ENCODE measurements at regions not wholly inside any gene's neighbourhood (a gene's known extent, or its start where the extent isn't known, plus 50 kb on each side); places are given as distances from the start of the nearest gene placed in this dataset.
"Not testable (repeated sequence)": the region's sequence is repeated elsewhere in the genome, so short reads cannot be mapped to it uniquely, and the experiment has no call there.

DNA sequence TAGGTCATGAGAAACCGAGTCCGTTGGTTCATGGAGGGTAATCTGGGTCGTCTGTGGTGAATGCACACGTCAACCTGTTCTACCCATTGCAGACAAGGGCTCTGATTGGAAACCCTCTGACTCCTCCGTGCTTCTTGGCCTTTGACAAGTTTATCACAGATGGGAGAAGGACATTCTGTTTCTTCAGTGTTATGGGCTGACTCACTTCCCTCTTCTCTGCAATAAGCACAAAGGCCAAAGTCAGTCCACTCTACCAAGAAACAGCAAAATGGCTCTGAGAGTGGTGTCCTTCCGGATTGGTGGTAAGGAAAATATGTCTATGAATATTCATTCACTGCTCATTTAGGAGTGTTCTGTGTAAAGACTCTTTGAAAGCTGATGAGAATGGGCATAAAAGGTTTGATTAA is 89.3 kb downstream of the FEM1C start:
- H3K36me3 Mint-ChIP-seq: no peaks in the 10 kb centered on the region

DNA sequence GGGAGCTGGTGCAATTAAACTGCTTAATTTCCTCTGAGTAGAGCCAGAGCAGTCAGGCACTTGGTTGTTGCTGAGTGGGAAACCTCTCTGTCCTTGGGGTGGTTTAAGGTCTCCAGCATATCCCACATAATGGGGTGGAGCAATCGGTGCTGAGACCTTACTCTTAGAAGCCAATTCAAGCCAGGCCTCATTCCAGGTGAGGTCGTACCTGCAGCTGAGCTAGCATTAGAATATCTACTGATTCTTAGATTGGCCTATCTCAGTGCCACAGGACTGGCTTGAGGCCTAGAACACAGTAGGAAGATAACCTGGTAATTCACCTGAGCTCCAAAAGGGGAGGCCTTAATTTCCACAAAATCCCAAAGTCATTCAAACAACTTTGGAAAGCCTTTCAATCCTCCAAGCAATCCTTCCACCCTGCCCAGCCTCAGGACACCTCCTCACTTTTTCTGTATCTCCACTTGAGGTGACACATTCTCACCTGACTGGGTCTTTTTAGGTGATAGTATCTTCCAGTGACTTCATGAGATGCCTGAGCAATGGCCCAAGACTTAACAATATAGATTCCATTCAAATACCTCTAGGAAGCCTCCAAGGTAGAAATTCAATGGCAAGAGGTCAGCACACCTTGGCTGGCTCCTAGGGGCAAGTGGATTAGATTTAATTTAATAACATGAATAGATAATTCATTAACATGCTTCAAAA is 91.0 kb downstream of the FEM1C start:
- Mint-ChIP-seq H3K4me1 (no peaks in the 10 kb centered on the region), H3K4me3 (no peak overlapping the region), H3K9me3 (peaks cover 0 to 2% (median 0%) of the 10 kb centered on the region in 9 donors), H3K36me3 (no peaks in the 10 kb centered on the region), H3K27ac (no peak overlapping the region), H3K27me3 (peaks cover 3 to 12% (median 9%) of the 10 kb centered on the region in 5 donors)
- DNase-seq (no peak), ATAC-seq (no peak)
- POLR2A ChIA-PET: no interaction called here

More for the DNA sequence above, 89.3 kb downstream of the FEM1C start:
- ATAC-seq (no peak), DNase-seq (no peak)
- Mint-ChIP-seq H3K4me1 (no peaks in the 10 kb centered on the region), H3K4me3 (no peak overlapping the region), H3K9me3 (no peaks in the 10 kb centered on the region), H3K27ac (no peak overlapping the region), H3K27me3 (peaks cover 3 to 12% (median 9%) of the 10 kb centered on the region in 5 donors)
- POLR2A ChIA-PET: no interaction called here

GRCh38 chr5:115452536-115453235 is 91.9 kb downstream of the FEM1C start:
- DNase-seq (no peak), ATAC-seq (no peak)
- Mint-ChIP-seq H3K4me3 (no peak overlapping the region), H3K4me1 (no peaks in the 10 kb centered on the region), H3K27ac (no peak overlapping the region), H3K27me3 (peaks cover 3 to 12% (median 9%) of the 10 kb centered on the region in 5 donors), H3K36me3 (no peaks in the 10 kb centered on the region), H3K9me3 (peaks cover 0 to 2% (median 0%) of the 10 kb centered on the region in 9 donors)
- POLR2A ChIA-PET: no interaction called here

- Mint-ChIP-seq H3K4me1 (no peaks in the 10 kb centered on the region), H3K9me3 (peaks cover 0 to 2% (median 0%) of the 10 kb centered on the region in 9 donors), H3K36me3 (no peaks in the 10 kb centered on the region), H3K27ac (no peak overlapping the region), H3K27me3 (peaks cover 3 to 12% (median 9%) of the 10 kb centered on the region in 5 donors), H3K4me3 (no peak overlapping the region)
- POLR2A ChIA-PET: no interaction called here
- DNase-seq: no peak
- no peak for ATAC-seq
Measured at GRCh38 chr5:115452083-115452482, 92.5 kb downstream of the FEM1C start.

- no peaks in the 10 kb centered on the region for H3K36me3 Mint-ChIP-seq
- no peak overlapping the region for H3K27ac Mint-ChIP-seq
- no peak overlapping the region for H3K4me3 Mint-ChIP-seq
- H3K4me1 Mint-ChIP-seq: no peaks in the 10 kb centered on the region
- peaks cover 0 to 13% (median 1%) of the 10 kb centered on the region in 5 donors for H3K27me3 Mint-ChIP-seq
- DNase-seq (no peak), ATAC-seq (no peak)
- POLR2A ChIA-PET: no interaction called here
- H3K9me3 Mint-ChIP-seq: peaks cover 0 to 4% (median 0%) of the 10 kb centered on the region in 9 donors
Measured at GRCh38 chr5:115450741-115451140, 93.8 kb downstream of the FEM1C start.

GRCh38 chr5:115448630-115449029 is 95.9 kb downstream of the FEM1C start:
- H3K36me3 Mint-ChIP-seq, H3K27ac Mint-ChIP-seq, POLR2A ChIA-PET, H3K4me1 Mint-ChIP-seq, H3K4me3 Mint-ChIP-seq, ATAC-seq, H3K9me3 Mint-ChIP-seq, DNase-seq: not testable (repeated sequence)
- H3K27me3 Mint-ChIP-seq: peaks cover 3 to 15% (median 8%) of the 10 kb centered on the region in 5 donors

DNA sequence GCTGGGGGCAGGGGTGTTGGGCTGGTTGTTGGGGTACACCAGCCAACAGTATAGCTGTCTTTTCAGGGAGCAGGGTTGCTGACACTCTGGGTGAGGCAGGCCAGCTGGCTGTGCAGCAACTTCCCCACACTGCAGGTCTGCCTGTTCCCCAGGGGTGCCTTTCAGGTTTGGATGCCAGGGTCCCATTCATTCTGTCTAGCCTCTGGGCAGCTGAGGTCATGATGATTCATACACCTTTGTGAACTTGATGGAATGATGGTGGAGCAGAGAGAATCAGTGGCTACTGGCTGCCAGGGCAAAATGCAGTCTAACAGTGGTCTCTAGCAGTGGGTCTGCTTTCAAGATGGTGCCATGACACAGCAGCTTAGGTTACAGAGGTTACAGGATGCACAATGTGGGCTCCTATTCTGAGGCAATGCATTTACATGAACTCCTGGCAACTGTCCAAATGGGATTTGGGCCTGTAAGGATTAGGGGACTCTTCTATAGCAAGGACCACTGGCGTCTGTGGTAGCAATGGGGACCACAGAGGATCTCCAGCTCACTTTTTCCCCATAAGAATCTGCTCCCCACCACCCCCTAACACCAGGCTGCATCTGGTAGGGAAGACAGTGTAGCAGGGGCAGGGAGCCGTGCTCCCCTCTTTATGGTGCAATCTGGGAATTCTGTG is 103.7 kb downstream of the FEM1C start:
- no peaks in the 10 kb centered on the region for H3K4me1 Mint-ChIP-seq
- POLR2A ChIA-PET: no interaction called here
- H3K27me3 Mint-ChIP-seq: peaks cover 13 to 38% (median 26%) of the 10 kb centered on the region in 5 donors
- no peak overlapping the region for H3K4me3 Mint-ChIP-seq
- H3K36me3 Mint-ChIP-seq: peaks cover 0 to 25% (median 2%) of the 10 kb centered on the region in 3 donors
- ATAC-seq (no peak), DNase-seq (no peak)
- H3K9me3 Mint-ChIP-seq: peaks cover 2 to 43% (median 25%) of the 10 kb centered on the region in 9 donors
- H3K27ac Mint-ChIP-seq: no peak overlapping the region

- POLR2A ChIA-PET: no interaction called here
- ATAC-seq: no peak
- H3K36me3 Mint-ChIP-seq: peaks cover 0 to 25% (median 2%) of the 10 kb centered on the region in 3 donors
- no peak overlapping the region for H3K4me3 Mint-ChIP-seq
- H3K27ac Mint-ChIP-seq: no peak overlapping the region
- no peak for DNase-seq
- H3K27me3 Mint-ChIP-seq: peaks cover 13 to 33% (median 26%) of the 10 kb centered on the region in 5 donors
- H3K9me3 Mint-ChIP-seq: peaks cover 2 to 43% (median 25%) of the 10 kb centered on the region in 9 donors
- H3K4me1 Mint-ChIP-seq: no peaks in the 10 kb centered on the region
Measured at GRCh38 chr5:115439639-115440038, 104.9 kb downstream of the FEM1C start.

GRCh38 chr5:115439042-115439441 is 105.5 kb downstream of the FEM1C start:
- H3K4me1 Mint-ChIP-seq: no peaks in the 10 kb centered on the region
- no peak overlapping the region for H3K27ac Mint-ChIP-seq
- ATAC-seq (no peak), DNase-seq (no peak)
- H3K4me3 Mint-ChIP-seq: no peak overlapping the region
- POLR2A ChIA-PET: no interaction called here
- peaks cover 13 to 32% (median 23%) of the 10 kb centered on the region in 5 donors for H3K27me3 Mint-ChIP-seq
- peaks cover 0 to 25% (median 2%) of the 10 kb centered on the region in 3 donors for H3K36me3 Mint-ChIP-seq
- H3K9me3 Mint-ChIP-seq: peaks cover 2 to 43% (median 25%) of the 10 kb centered on the region in 9 donors

DNA sequence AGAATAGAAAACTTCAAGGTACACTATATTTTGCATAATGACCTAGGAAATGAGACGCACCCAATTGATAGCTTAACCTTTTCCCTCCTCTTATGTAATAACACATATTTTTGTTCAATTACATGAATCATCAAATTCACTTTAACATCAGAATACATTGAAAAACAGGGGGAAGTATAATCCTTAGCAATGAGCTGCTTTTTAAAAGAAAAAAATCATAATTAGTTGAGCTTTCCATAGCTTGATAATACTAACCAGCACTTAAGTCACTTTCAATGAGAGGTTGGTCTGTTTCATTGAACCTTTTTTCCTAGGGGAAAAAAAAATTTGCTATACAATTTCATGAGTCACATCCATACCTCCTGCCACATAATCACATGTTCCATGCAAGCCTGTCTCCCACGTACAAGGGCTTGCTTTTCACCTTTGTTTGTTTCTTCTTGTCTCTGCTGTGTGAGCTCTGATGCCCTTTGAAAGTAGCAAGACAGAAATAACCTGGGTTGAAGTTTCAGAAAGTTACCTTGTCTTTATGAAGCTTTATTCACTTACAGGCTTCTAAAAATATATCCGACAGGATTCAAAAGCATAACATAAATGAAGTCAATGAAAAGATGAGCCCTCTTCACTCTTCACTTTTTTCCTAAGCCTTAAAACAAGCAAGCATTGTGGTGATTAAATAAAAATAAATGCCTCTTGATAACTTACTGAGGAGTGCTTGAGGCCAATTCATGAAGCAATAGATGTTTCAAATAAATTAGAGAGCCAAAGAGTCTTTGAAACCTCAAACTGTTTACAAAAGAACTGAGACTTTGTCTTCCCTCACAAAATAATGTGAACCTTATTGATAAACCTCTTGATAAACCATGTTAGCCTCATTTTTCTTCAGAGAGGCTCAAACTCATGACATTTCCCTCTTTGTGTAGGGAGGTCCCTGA is 108.5 kb downstream of the FEM1C start:
- no peak overlapping the region for H3K4me3 Mint-ChIP-seq
- no peak for DNase-seq

GRCh38 chr5:115435065-115435777 is 109.4 kb downstream of the FEM1C start:
- Mint-ChIP-seq H3K27me3 (peaks cover 0 to 16% (median 5%) of the 10 kb centered on the region in 5 donors), H3K9me3 (peaks cover 0 to 20% (median 15%) of the 10 kb centered on the region in 9 donors), H3K4me3 (no peak overlapping the region), H3K36me3 (peaks cover 0 to 12% (median 2%) of the 10 kb centered on the region in 3 donors), H3K4me1 (no peaks in the 10 kb centered on the region), H3K27ac (no peak overlapping the region)
- DNase-seq: no peak
- ATAC-seq: no peak
- POLR2A ChIA-PET: no interaction called here

More for the DNA sequence above, 108.5 kb downstream of the FEM1C start:
- no peaks in the 10 kb centered on the region for H3K4me1 Mint-ChIP-seq
- no peak for ATAC-seq
- H3K9me3 Mint-ChIP-seq: peaks cover 0 to 28% (median 20%) of the 10 kb centered on the region in 9 donors
- no peak overlapping the region for H3K27ac Mint-ChIP-seq
- POLR2A ChIA-PET: no interaction called here
- H3K36me3 Mint-ChIP-seq: peaks cover 0 to 19% (median 2%) of the 10 kb centered on the region in 3 donors
- peaks cover 0 to 17% (median 10%) of the 10 kb centered on the region in 5 donors for H3K27me3 Mint-ChIP-seq

DNA sequence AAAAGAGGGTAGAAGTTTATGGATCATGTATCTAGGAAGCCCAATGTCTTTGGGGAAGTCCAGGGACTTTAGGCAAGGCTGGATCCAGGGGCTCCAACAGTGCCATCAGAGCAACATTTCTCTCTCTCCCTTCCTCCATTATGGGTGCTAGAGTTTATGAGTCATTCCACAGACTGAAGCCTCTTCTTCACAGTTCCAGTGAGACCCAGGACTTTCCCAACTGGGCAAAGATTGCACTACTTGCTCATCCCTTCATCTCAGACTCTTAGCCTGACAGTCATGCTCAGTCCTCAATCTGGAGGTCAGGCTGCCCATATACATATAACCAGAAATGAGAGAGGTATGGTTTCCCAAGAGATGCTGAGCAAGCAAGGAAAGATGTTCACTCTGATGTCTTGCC is 110.7 kb downstream of the FEM1C start:
- no peak for DNase-seq
- Mint-ChIP-seq H3K4me1 (no peaks in the 10 kb centered on the region), H3K36me3 (no peaks in the 10 kb centered on the region), H3K27me3 (peaks cover 0 to 15% (median 5%) of the 10 kb centered on the region in 5 donors), H3K27ac (no peak overlapping the region), H3K9me3 (peaks cover 0 to 7% (median 5%) of the 10 kb centered on the region in 9 donors), H3K4me3 (no peak overlapping the region)
- POLR2A ChIA-PET: no interaction called here
- no peak for ATAC-seq
